Lung (tissue), 11 donors: ENCODE measurements at regions not wholly inside any gene's neighbourhood (a gene's known extent, or its start where the extent isn't known, plus 50 kb on each side); places are given as distances from the start of the nearest gene placed in this dataset.

Experiments used
- ATAC-seq: fragments of 200-7000 bp; cut with Tn5 transposase; one replicate; pipeline ENCODE4 v1.9.1; 2020; ENCODE audit warnings: moderate number of reproducible peaks; ENCODE audit not compliant: insufficient read depth, low FRiP score
- DNase-seq, 3 donors: peaks; one replicate each; pipeline ENCODE4 v3.0.0-alpha.2; 2013 to 2017
- H3K27ac ChIP-seq, 2 donors: one replicate each; pipeline ENCODE4 v1.5.1; 2013; ENCODE audit warnings: mild to moderate bottlenecking in 2 of 2, moderate library complexity in 2 of 2, control low read depth in 1 of 2, inconsistent platforms in 1 of 2, low read depth in 1 of 2, low read length in 1 of 2
- H3K27me3 ChIP-seq, 3 donors: one replicate each; pipeline ENCODE4 v1.5.1; 2013; ENCODE audit warnings: low read length in 2 of 3; ENCODE audit not compliant: control insufficient read depth in 3 of 3, insufficient read depth in 3 of 3
- H3K36me3 ChIP-seq, 4 donors: one replicate each; pipeline ENCODE4 v1.5.1; 2013; ENCODE audit warnings: low read length in 4 of 4, mild to moderate bottlenecking in 1 of 4, moderate library complexity in 1 of 4; ENCODE audit not compliant: control insufficient read depth in 4 of 4, insufficient read depth in 4 of 4
- H3K4me1 ChIP-seq, 5 donors: one replicate each; pipeline ENCODE4 v1.5.1; 2013; ENCODE audit warnings: low read length in 5 of 5, mild to moderate bottlenecking in 2 of 5, moderate library complexity in 1 of 5; ENCODE audit not compliant: control insufficient read depth in 5 of 5, insufficient read depth in 5 of 5
- H3K4me3 ChIP-seq: one replicate; pipeline ENCODE4 v1.5.1; 2013; ENCODE audit warnings: mild to moderate bottlenecking, control low read depth, moderate library complexity
- H3K9ac ChIP-seq, 2 donors: one replicate each; pipeline ENCODE4 v1.5.1; 2013; ENCODE audit warnings: low read length in 2 of 2, control low read depth in 1 of 2; ENCODE audit not compliant: insufficient read depth in 1 of 2
- H3K9me3 ChIP-seq, 4 donors: one replicate each; pipeline ENCODE4 v1.5.1; 2013; ENCODE audit warnings: low read length in 3 of 4, mild to moderate bottlenecking in 1 of 4, moderate library complexity in 1 of 4; ENCODE audit not compliant: control insufficient read depth in 4 of 4, insufficient read depth in 3 of 4
- CTCF ChIP-seq: IDR thresholded peaks from 2 replicates; pipeline ENCODE4 v1.5.1; 2012; ENCODE audit warnings: mild to moderate bottlenecking; ENCODE audit errors: control extremely low read depth, extremely low read depth
- WGBS, 2 donors: extraction: QIAGEN DNeasy Blood & Tissue Kit; methylation state at CpG; one replicate each; pipeline ENCODE4 v1.1.7; 2013; 5-methylcytosine and 5-hydroxymethylcytosine counted together
- donor health status: control.
- donor health status: control.
- donor health status: Bipolar disorder and iron deficiency.
- donor health status: healthy.
- donor health status: DM: yes; HTN: yes; CAD: no.

- H3K4me1 ChIP-seq: no peaks in the 10 kb centered on the region
- H3K27ac ChIP-seq: no peak overlapping the region
- 78 to 87% methylated on average over 8 to 9 of the region's 9 CpGs for WGBS, 2 donors
- no peak for ATAC-seq
- no peak for TF ChIP-seq CTCF
- H3K4me3 ChIP-seq: no peak overlapping the region
- DNase-seq: no peak
- peaks cover 0 to 6% (median 0%) of the 10 kb centered on the region in 4 donors for H3K9me3 ChIP-seq
- H3K27me3 ChIP-seq: peaks cover 0 to 6% (median 0%) of the 10 kb centered on the region in 3 donors
- H3K36me3 ChIP-seq: no peaks in the 10 kb centered on the region
- no peak overlapping the region for H3K9ac ChIP-seq
Measured at GRCh38 chr19:29429021-29429420, 96.8 kb upstream of the VSTM2B start.

GRCh38 chr19:29429581-29429980, 96.2 kb upstream of the VSTM2B start:
- Histone ChIP-seq H3K4me1 (no peaks in the 10 kb centered on the region), H3K27ac (no peak overlapping the region), H3K36me3 (no peaks in the 10 kb centered on the region), H3K9ac (no peak overlapping the region), H3K4me3 (no peak overlapping the region), H3K9me3 (peaks cover 0 to 4% (median 0%) of the 10 kb centered on the region in 4 donors), H3K27me3 (peaks cover 0 to 6% (median 0%) of the 10 kb centered on the region in 3 donors)
- 84 to 92% methylated on average over 15 of the region's 15 CpGs for WGBS, 2 donors
- no peak for TF ChIP-seq CTCF
- ATAC-seq (no peak), DNase-seq (no peak)

- Histone ChIP-seq H3K9me3 (peaks cover 0 to 9% (median 0%) of the 10 kb centered on the region in 4 donors), H3K36me3 (no peaks in the 10 kb centered on the region), H3K9ac (no peak overlapping the region), H3K4me3 (no peak overlapping the region), H3K4me1 (no peaks in the 10 kb centered on the region), H3K27me3 (peaks cover 0 to 6% (median 0%) of the 10 kb centered on the region in 3 donors), H3K27ac (no peak overlapping the region)
- 68 to 73% methylated on average over 7 of the region's 7 CpGs for WGBS, 2 donors
- no peak for ATAC-seq
- TF ChIP-seq CTCF: no peak
- no peak for DNase-seq
Measured at GRCh38 chr19:29431332-29431731, 94.5 kb upstream of the VSTM2B start.

- H3K9me3 ChIP-seq: peaks cover 0 to 9% (median 0%) of the 10 kb centered on the region in 4 donors
- TF ChIP-seq CTCF: no peak
- no peak overlapping the region for H3K9ac ChIP-seq
- H3K27me3 ChIP-seq: peaks cover 0 to 6% (median 0%) of the 10 kb centered on the region in 3 donors
- WGBS, 2 donors: 77 to 83% methylated on average over 5 of the region's 5 CpGs
- H3K4me1 ChIP-seq: no peaks in the 10 kb centered on the region
- no peak overlapping the region for H3K4me3 ChIP-seq
- no peak for DNase-seq
- no peak overlapping the region for H3K27ac ChIP-seq
- H3K36me3 ChIP-seq: no peaks in the 10 kb centered on the region
- no peak for ATAC-seq
Measured at GRCh38 chr19:29432677-29433076, 93.1 kb upstream of the VSTM2B start.
